GM19023 (cell line): ENCODE measurements at regions not wholly inside any gene's neighbourhood (a gene's known extent, or its start where the extent isn't known, plus 50 kb on each side); places are given as distances from the start of the nearest gene placed in this dataset.

ENCODE experiments used
- ATAC-seq: cut with Tn5 transposase; IDR thresholded peaks from one replicate; pipeline ENCODE4 v1.9.1; 2021; ENCODE audit warnings: mild to moderate bottlenecking, moderate library complexity; ENCODE audit not compliant: unreplicated experiment

- no peak for ATAC-seq
Measured at GRCh38 chr2:42939411-42940206, 147.2 kb upstream of the HAAO start.

- no peak for ATAC-seq
Measured at GRCh38 chr2:42938671-42939370, 146.4 kb upstream of the HAAO start.

GRCh38 chr2:42937171-42937875, 144.9 kb upstream of the HAAO start:
- ATAC-seq: no peak

GRCh38 chr2:42935692-42936671, 143.6 kb upstream of the HAAO start:
- no peak for ATAC-seq

GRCh38 chr2:42934580-42935186, 142.3 kb upstream of the HAAO start:
- ATAC-seq: no peak

- ATAC-seq: no peak
Measured at GRCh38 chr2:42933824-42934254, 141.5 kb upstream of the HAAO start.

GRCh38 chr2:42932271-42933151, 140.1 kb upstream of the HAAO start:
- ATAC-seq: no peak

- ATAC-seq: no peak
Measured at GRCh38 chr2:42931818-42932195, 139.4 kb upstream of the HAAO start.

- ATAC-seq: no peak
Measured at GRCh38 chr2:42931146-42931817, 138.9 kb upstream of the HAAO start.

- ATAC-seq: no peak
Measured at GRCh38 chr2:42930025-42930581, 137.7 kb upstream of the HAAO start.

GRCh38 chr2:42929546-42930024, 137.2 kb upstream of the HAAO start:
- no peak for ATAC-seq

- no peak for ATAC-seq
Measured at GRCh38 chr2:42928692-42929545, 136.5 kb upstream of the HAAO start.

- no peak for ATAC-seq
Measured at GRCh38 chr2:42928161-42928691, 135.8 kb upstream of the HAAO start.

- no peak for ATAC-seq
Measured at GRCh38 chr2:42927334-42928160, 135.2 kb upstream of the HAAO start.

- ATAC-seq: no peak
Measured at GRCh38 chr2:42926434-42927333, 134.3 kb upstream of the HAAO start.
